ENCODE measurements at regions not wholly inside any gene's neighbourhood (a gene's known extent, or its start where the extent isn't known, plus 50 kb on each side); places are given as distances from the start of the nearest gene placed in this dataset.

- no peak for TF ChIP-seq CTCF (IDR thresholded peaks at IDR 0.05)
Measured at GRCh38 chrX:9357518-9358114, 107.2 kb upstream of the TBL1X start.

GRCh38 chrX:9362363-9362928 is 102.4 kb upstream of the TBL1X start:
- TF ChIP-seq CTCF (IDR thresholded peaks at IDR 0.05), result no peak

GRCh38 chrX:9367421-9367820 is 97.4 kb upstream of the TBL1X start:
- TF ChIP-seq CTCF (IDR thresholded peaks at IDR 0.05), result no peak

- TF ChIP-seq CTCF (IDR thresholded peaks at IDR 0.05), result no peak
Measured at GRCh38 chrX:9368262-9368661, 96.6 kb upstream of the TBL1X start.

GRCh38 chrX:9369802-9370291 is 95.0 kb upstream of the TBL1X start:
- TF ChIP-seq CTCF (IDR thresholded peaks at IDR 0.05), result no peak

GRCh38 chrX:9370893-9371292 is 94.0 kb upstream of the TBL1X start:
- TF ChIP-seq CTCF (IDR thresholded peaks at IDR 0.05), result no peak

- TF ChIP-seq CTCF (IDR thresholded peaks at IDR 0.05), result no peak
Measured at GRCh38 chrX:9372866-9373265, 92.0 kb upstream of the TBL1X start.

Data from LNCAP (cell line).